ENCODE measurements at regions not wholly inside any gene's neighbourhood (a gene's known extent, or its start where the extent isn't known, plus 50 kb on each side); places are given as distances from the start of the nearest gene placed in this dataset.

GRCh38 chr18:78924786-78925540 is 54.7 kb upstream of the SALL3 start:
- Histone ChIP-seq H3K36me3 (ENCODE audit: control insufficient read depth in 2 of 2, insufficient read depth in 2 of 2, low read length in 2 of 2) (no peaks in the 10 kb centered on the region), H3K27ac (ENCODE audit: low read length) (no peak overlapping the region), H3K4me3 (ENCODE audit: low read length in 2 of 2) (no peak overlapping the region), H3K9ac (ENCODE audit: low read length in 2 of 2) (no peak overlapping the region), H3K27me3 (ENCODE audit: control insufficient read depth in 1 of 2, insufficient read depth in 2 of 2, low read length in 2 of 2) (no peaks in the 10 kb centered on the region), H3K9me3 (ENCODE audit: control insufficient read depth in 2 of 2, low read length in 2 of 2) (peaks cover 0 to 7% of the 10 kb centered on the region in 2 donors), H3K4me1 (ENCODE audit: control insufficient read depth, insufficient read depth, low read length) (no peaks in the 10 kb centered on the region)

DNA sequence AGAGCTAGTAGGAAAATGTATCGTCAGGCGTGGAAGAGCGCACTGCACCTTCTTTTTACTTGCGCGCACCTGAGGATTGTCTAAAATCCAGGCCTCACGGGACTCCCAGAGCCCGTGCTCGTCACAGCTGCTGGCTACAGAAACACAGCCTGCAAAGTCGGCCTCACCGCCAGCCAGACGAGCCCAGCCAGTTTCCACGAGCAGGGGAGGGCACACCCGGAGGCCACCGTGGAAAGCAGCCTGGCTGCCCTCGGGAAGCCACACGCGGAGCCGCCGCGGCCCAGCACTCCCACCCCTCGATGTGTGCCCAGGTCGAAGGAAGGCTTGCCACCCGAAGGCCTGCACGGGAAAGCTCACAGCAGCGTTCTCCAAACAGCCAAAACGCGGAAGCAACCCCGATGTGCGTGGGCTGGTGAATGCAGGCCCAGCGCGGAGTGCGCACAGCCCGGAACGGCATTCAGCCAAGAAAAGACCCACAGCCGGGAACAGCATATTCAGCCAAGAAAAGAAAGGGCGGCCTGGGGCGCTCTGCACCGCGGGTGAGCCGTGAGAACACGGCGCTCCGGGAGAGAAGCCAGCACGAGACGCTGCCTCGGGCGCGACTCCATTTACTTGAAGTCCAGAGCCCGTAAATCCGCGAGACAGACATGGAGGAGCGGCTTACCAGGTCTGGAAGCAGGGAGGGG is 53.9 kb upstream of the SALL3 start:
- Histone ChIP-seq H3K4me1 (ENCODE audit: control insufficient read depth, insufficient read depth, low read length) (no peaks in the 10 kb centered on the region), H3K27ac (ENCODE audit: low read length) (no peak overlapping the region), H3K9ac (ENCODE audit: low read length in 2 of 2) (no peak overlapping the region), H3K27me3 (ENCODE audit: control insufficient read depth in 1 of 2, insufficient read depth in 2 of 2, low read length in 2 of 2) (no peaks in the 10 kb centered on the region), H3K4me3 (ENCODE audit: low read length in 2 of 2) (no peak overlapping the region), H3K36me3 (ENCODE audit: control insufficient read depth in 2 of 2, insufficient read depth in 2 of 2, low read length in 2 of 2) (no peaks in the 10 kb centered on the region), H3K9me3 (ENCODE audit: control insufficient read depth in 2 of 2, low read length in 2 of 2) (peaks cover 0 to 7% of the 10 kb centered on the region in 2 donors)

DNA sequence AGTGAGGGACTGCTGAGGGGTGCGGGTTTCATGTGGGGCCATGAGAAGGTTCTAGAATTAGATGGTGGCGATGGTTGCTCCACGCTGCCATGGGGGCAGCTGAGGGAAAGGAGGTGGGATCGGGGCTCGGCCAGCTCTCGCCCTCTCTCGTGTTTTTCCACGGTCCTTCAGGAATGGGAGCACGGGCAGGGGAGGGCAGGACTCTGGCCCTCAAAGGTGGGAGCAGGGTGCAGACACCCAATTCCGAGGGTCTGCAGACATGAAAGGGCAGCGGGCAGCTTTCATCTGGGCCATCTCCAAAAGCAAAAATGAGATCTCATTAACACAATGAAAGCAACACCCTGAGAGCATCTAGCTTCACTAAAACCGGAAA is 53.4 kb upstream of the SALL3 start:
- no peak overlapping the region for H3K9ac ChIP-seq (ENCODE audit: low read length in 2 of 2)
- H3K27me3 ChIP-seq (ENCODE audit: control insufficient read depth in 1 of 2, insufficient read depth in 2 of 2, low read length in 2 of 2): no peaks in the 10 kb centered on the region
- no peak overlapping the region for H3K27ac ChIP-seq (ENCODE audit: low read length)
- no peaks in the 10 kb centered on the region for H3K4me1 ChIP-seq (ENCODE audit: control insufficient read depth, insufficient read depth, low read length)
- H3K36me3 ChIP-seq (ENCODE audit: control insufficient read depth in 2 of 2, insufficient read depth in 2 of 2, low read length in 2 of 2): no peaks in the 10 kb centered on the region
- no peak overlapping the region for H3K4me3 ChIP-seq (ENCODE audit: low read length in 2 of 2)
- H3K9me3 ChIP-seq (ENCODE audit: control insufficient read depth in 2 of 2, low read length in 2 of 2): peaks cover 0 to 5% of the 10 kb centered on the region in 2 donors

- Histone ChIP-seq H3K27ac (ENCODE audit: low read length) (no peak overlapping the region), H3K9ac (ENCODE audit: low read length in 2 of 2) (no peak overlapping the region), H3K9me3 (ENCODE audit: control insufficient read depth in 2 of 2, low read length in 2 of 2) (peaks cover 0 to 5% of the 10 kb centered on the region in 2 donors), H3K27me3 (ENCODE audit: control insufficient read depth in 1 of 2, insufficient read depth in 2 of 2, low read length in 2 of 2) (no peaks in the 10 kb centered on the region), H3K36me3 (ENCODE audit: control insufficient read depth in 2 of 2, insufficient read depth in 2 of 2, low read length in 2 of 2) (no peaks in the 10 kb centered on the region), H3K4me3 (ENCODE audit: low read length in 2 of 2) (no peak overlapping the region), H3K4me1 (ENCODE audit: control insufficient read depth, insufficient read depth, low read length) (no peaks in the 10 kb centered on the region)
These were observed 52.5 kb upstream of the SALL3 start for GRCh38 chr18:78927156-78927555.

DNA sequence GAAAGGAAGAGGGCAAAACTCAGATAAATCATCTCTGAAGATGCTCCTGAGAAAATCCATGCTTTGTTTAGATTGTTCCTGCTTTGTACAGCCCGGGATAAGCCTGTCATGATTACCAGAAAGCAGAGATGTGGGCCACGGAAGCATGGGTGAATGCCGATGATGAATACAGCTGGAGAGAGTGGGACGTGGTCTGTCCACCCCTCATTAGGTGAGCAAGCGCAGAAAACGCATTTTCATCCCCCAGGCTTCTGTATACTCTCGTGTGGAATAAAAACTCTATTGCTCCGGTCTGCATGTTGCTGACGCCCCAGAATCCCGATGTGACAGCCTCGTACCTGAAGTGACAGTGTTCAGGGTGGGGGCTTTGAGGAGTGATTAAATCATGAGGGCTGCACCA is 52.0 kb upstream of the SALL3 start:
- Histone ChIP-seq H3K4me3 (ENCODE audit: low read length in 2 of 2) (no peak overlapping the region), H3K27ac (ENCODE audit: low read length) (no peak overlapping the region), H3K27me3 (ENCODE audit: control insufficient read depth in 1 of 2, insufficient read depth in 2 of 2, low read length in 2 of 2) (no peaks in the 10 kb centered on the region), H3K4me1 (ENCODE audit: control insufficient read depth, insufficient read depth, low read length) (no peaks in the 10 kb centered on the region), H3K9ac (ENCODE audit: low read length in 2 of 2) (no peak overlapping the region), H3K36me3 (ENCODE audit: control insufficient read depth in 2 of 2, insufficient read depth in 2 of 2, low read length in 2 of 2) (no peaks in the 10 kb centered on the region), H3K9me3 (ENCODE audit: control insufficient read depth in 2 of 2, low read length in 2 of 2) (peaks cover 0 to 5% of the 10 kb centered on the region in 2 donors)

DNA sequence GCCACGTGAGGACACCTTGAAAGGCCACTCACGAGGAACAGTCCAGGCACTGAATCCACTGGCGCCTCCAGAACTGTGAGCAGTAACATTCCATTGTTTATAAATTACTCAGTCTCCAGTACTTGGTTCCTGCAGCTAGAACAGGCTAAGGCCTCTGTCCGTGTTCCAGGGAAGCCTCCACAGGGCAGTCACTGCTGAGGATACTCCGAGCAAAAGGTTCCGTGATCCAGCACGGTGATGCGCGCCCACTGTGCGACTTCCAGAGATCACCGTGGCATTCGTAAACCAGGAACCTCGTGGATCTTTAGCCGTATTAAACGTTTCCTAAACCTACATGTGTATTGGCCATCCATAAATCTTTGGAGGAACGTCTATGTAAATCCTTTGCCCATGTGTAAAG is 51.5 kb upstream of the SALL3 start:
- Histone ChIP-seq H3K36me3 (ENCODE audit: control insufficient read depth in 2 of 2, insufficient read depth in 2 of 2, low read length in 2 of 2) (no peaks in the 10 kb centered on the region), H3K9ac (ENCODE audit: low read length in 2 of 2) (no peak overlapping the region), H3K27ac (ENCODE audit: low read length) (no peak overlapping the region), H3K4me1 (ENCODE audit: control insufficient read depth, insufficient read depth, low read length) (no peaks in the 10 kb centered on the region), H3K9me3 (ENCODE audit: control insufficient read depth in 2 of 2, low read length in 2 of 2) (peaks cover 0 to 5% of the 10 kb centered on the region in 2 donors), H3K4me3 (ENCODE audit: low read length in 2 of 2) (no peak overlapping the region), H3K27me3 (ENCODE audit: control insufficient read depth in 1 of 2, insufficient read depth in 2 of 2, low read length in 2 of 2) (no peaks in the 10 kb centered on the region)

DNA sequence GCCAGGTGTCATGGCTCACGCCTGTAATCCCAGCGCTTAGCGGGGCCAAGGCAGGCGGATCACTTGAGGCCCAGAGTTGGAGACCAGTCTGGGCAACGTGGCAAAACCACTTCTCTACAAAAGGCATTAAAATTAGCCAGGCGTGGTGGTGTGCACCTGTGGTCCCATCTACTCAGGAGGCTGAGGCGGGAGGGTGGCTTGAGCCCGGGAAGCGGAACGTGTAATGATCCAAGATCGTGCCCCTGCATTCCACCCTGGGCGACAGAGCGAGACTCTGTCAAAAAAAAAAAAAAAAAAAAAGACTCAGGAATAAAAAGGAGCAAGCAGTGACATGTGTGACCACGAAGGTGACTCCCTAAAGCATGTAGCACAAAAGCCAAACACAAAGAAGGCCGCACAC is 50.1 kb upstream of the SALL3 start:
- H3K4me3 ChIP-seq (ENCODE audit: low read length in 2 of 2): no peak overlapping the region
- H3K36me3 ChIP-seq (ENCODE audit: control insufficient read depth in 2 of 2, insufficient read depth in 2 of 2, low read length in 2 of 2): no peaks in the 10 kb centered on the region
- no peak overlapping the region for H3K9ac ChIP-seq (ENCODE audit: low read length in 2 of 2)
- H3K4me1 ChIP-seq (ENCODE audit: control insufficient read depth, insufficient read depth, low read length): no peaks in the 10 kb centered on the region
- no peaks in the 10 kb centered on the region for H3K27me3 ChIP-seq (ENCODE audit: control insufficient read depth in 1 of 2, insufficient read depth in 2 of 2, low read length in 2 of 2)
- H3K27ac ChIP-seq (ENCODE audit: low read length): no peak overlapping the region
- no peaks in the 10 kb centered on the region for H3K9me3 ChIP-seq (ENCODE audit: control insufficient read depth in 2 of 2, low read length in 2 of 2)

Data from stomach smooth muscle (tissue), 2 donors.